ENCODE measurements at regions not wholly inside any gene's neighbourhood (a gene's known extent, or its start where the extent isn't known, plus 50 kb on each side); places are given as distances from the start of the nearest gene placed in this dataset.

- TF ChIP-seq, protein P1, sequence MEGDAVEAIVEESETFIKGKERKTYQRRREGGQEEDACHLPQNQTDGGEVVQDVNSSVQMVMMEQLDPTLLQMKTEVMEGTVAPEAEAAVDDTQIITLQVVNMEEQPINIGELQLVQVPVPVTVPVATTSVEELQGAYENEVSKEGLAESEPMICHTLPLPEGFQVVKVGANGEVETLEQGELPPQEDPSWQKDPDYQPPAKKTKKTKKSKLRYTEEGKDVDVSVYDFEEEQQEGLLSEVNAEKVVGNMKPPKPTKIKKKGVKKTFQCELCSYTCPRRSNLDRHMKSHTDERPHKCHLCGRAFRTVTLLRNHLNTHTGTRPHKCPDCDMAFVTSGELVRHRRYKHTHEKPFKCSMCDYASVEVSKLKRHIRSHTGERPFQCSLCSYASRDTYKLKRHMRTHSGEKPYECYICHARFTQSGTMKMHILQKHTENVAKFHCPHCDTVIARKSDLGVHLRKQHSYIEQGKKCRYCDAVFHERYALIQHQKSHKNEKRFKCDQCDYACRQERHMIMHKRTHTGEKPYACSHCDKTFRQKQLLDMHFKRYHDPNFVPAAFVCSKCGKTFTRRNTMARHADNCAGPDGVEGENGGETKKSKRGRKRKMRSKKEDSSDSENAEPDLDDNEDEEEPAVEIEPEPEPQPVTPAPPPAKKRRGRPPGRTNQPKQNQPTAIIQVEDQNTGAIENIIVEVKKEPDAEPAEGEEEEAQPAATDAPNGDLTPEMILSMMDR (IDR thresholded peaks at IDR 0.05 in 8 of 11, conservative IDR thresholded peaks at IDR 0.05 in 3 of 11): no peak
- TF ChIP-seq POLR2A (IDR thresholded peaks at IDR 0.05) (no peak), POLR2AphosphoS5 (IDR thresholded peaks at IDR 0.05) (no peak)
These were observed 575.2 kb upstream of the SLC8A1 start for GRCh38 chr2:41027095-41027494.
